ENCODE measurements at regions not wholly inside any gene's neighbourhood (a gene's known extent, or its start where the extent isn't known, plus 50 kb on each side); places are given as distances from the start of the nearest gene placed in this dataset.

DNA sequence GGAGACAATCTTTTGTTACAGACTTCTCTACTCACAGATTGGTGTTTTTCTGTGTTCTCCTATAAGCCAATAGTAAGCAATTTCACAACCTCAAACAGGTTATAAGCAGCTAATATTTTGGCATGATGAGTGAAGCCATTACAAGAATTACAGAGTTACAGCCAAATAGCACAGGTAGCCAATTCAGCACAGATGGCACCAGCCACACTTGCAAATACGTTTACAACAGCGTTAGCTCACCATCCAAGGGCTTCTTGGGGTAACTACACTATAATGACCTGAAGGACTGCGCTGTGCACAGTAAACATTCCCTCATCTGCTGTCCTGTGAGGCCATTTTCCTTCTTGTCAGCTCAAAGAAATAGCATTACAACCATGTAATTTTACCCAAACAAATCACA, 428.6 kb downstream of the TCERG1L start:
- Histone ChIP-seq H3K4ac (ENCODE audit: low read depth, low read length) (no peak overlapping the region), H2BK12ac (ENCODE audit: insufficient read length, low read depth, low read length) (no peak overlapping the region), H3K9ac (ENCODE audit: extremely low read depth, insufficient read length, low read length) (no peak overlapping the region), H3K23ac (ENCODE audit: insufficient read length, low read depth, low read length) (no peak overlapping the region), H2BK120ac (ENCODE audit: low read depth, low read length, poor library complexity, severe bottlenecking) (no peak overlapping the region), H3K23me2 (ENCODE audit: insufficient read length, low read depth, low read length, poor library complexity, severe bottlenecking) (no peaks in the 10 kb centered on the region), H4K5ac (ENCODE audit: insufficient read length, low read depth, low read length) (no peak overlapping the region), H2BK15ac (ENCODE audit: low read depth, low read length) (no peak overlapping the region), H3T11ph (ENCODE audit: low read length) (no peak overlapping the region), H2AFZ (ENCODE audit: low read length) (no peak overlapping the region), H3K79me2 (ENCODE audit: insufficient read depth, low read length) (no peaks in the 10 kb centered on the region), H3K4me1 (ENCODE audit: insufficient read depth, low read length) (no peaks in the 10 kb centered on the region), H3K27ac (ENCODE audit: insufficient read length, low read depth, low read length) (no peak overlapping the region), H3K56ac (ENCODE audit: insufficient read length, low read depth, low read length) (no peak overlapping the region), H3K79me1 (ENCODE audit: insufficient read depth, low read depth, low read length, poor library complexity, severe bottlenecking) (no peaks in the 10 kb centered on the region), H4K91ac (ENCODE audit: insufficient read length, low read depth, low read length) (no peak overlapping the region), H3K9me3 (ENCODE audit: control insufficient read depth, low read depth, low read length) (no peaks in the 10 kb centered on the region), H2BK5ac (ENCODE audit: insufficient read length, low read length) (no peak overlapping the region), H2BK20ac (ENCODE audit: low read depth, low read length, poor library complexity, severe bottlenecking) (no peak overlapping the region), H2AK5ac (ENCODE audit: insufficient read length, low read length) (no peak overlapping the region), H3K4me2 (ENCODE audit: insufficient read depth, insufficient read length, low read length) (no peak overlapping the region), H4K8ac (replicated peaks; ENCODE audit: insufficient read length, low read depth, low read length) (no peak overlapping the region), H3K14ac (ENCODE audit: insufficient read depth, low read length) (no peak overlapping the region), H4K20me1 (ENCODE audit: control insufficient read depth, insufficient read depth, insufficient read length) (no peaks in the 10 kb centered on the region), H3K27me3 (ENCODE audit: insufficient read depth, low read length) (no peaks in the 10 kb centered on the region; the same call in 1 of the 2 replicates), H3K18ac (ENCODE audit: insufficient read length, low read depth, low read length) (no peak overlapping the region)
- TF ChIP-seq, protein P1, sequence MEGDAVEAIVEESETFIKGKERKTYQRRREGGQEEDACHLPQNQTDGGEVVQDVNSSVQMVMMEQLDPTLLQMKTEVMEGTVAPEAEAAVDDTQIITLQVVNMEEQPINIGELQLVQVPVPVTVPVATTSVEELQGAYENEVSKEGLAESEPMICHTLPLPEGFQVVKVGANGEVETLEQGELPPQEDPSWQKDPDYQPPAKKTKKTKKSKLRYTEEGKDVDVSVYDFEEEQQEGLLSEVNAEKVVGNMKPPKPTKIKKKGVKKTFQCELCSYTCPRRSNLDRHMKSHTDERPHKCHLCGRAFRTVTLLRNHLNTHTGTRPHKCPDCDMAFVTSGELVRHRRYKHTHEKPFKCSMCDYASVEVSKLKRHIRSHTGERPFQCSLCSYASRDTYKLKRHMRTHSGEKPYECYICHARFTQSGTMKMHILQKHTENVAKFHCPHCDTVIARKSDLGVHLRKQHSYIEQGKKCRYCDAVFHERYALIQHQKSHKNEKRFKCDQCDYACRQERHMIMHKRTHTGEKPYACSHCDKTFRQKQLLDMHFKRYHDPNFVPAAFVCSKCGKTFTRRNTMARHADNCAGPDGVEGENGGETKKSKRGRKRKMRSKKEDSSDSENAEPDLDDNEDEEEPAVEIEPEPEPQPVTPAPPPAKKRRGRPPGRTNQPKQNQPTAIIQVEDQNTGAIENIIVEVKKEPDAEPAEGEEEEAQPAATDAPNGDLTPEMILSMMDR (conservative IDR thresholded peaks at IDR 0.05) = no peak
- H3K9me3 Mint-ChIP-seq = no peaks in the 10 kb centered on the region
- no CpG with 5 or more reads among the region's 3 CpGs for WGBS (ENCODE audit: extremely low coverage, insufficient read length, low lambda C conversion rate)
- peaks cover 1% of the 10 kb centered on the region; the same call in 1 of the 2 replicates for H3K27me3 Mint-ChIP-seq (ENCODE audit: low read depth)
- no peak for DNase-seq
- no peaks in the 10 kb centered on the region for H3K36me3 Mint-ChIP-seq (ENCODE audit: insufficient read depth in 1 of 3, low read depth in 3 of 3)
- no peak overlapping the region for H3K27ac Mint-ChIP-seq
- no peaks in the 10 kb centered on the region; a peak in 1 of 4 replicates for H3K4me1 Mint-ChIP-seq
- H3K4me3 Mint-ChIP-seq = no peak overlapping the region

All from H9 (cell line).